Activated B cell treated with CpG ODN at 0.5 μM for 24 hours (primary cell): ENCODE measurements at regions not wholly inside any gene's neighbourhood (a gene's known extent, or its start where the extent isn't known, plus 50 kb on each side); places are given as distances from the start of the nearest gene placed in this dataset.

Experiments
- ATAC-seq: fragments of 200-7000 bp; cut with Tn5 transposase; one replicate; pipeline ENCODE4 v1.10.0; 2021; ENCODE audit warnings: low read depth, mild to moderate bottlenecking, moderate library complexity
- CTCF ChIA-PET: fragments of 350-600 bp; sonication (Branson Sonifier 250); formaldehyde crosslinking; loops from one replicate; lab custom pipeline; 2021; ENCODE audit warnings: antibody characterized with exemption; lab: Charles Lee
- POLR2A ChIA-PET: fragments of 350-600 bp; sonication (Branson Sonifier 250); formaldehyde crosslinking; loops from one replicate; lab custom pipeline; 2021; ENCODE audit warnings: antibody characterized with exemption; lab: Charles Lee
- DNase-seq: peaks from one replicate; pipeline ENCODE4 v3.0.0; 2022
- H3K27ac Mint-ChIP-seq: one replicate; pipeline ENCODE4 v1.8.0; 2020; ENCODE audit warnings: mixed read lengths
- H3K27me3 Mint-ChIP-seq: one replicate; pipeline ENCODE4 v1.8.0; 2021; ENCODE audit warnings: mixed read lengths
- H3K36me3 Mint-ChIP-seq: one replicate; pipeline ENCODE4 v1.8.0; 2021; ENCODE audit warnings: low read depth, mixed read lengths
- H3K4me1 Mint-ChIP-seq: one replicate; pipeline ENCODE4 v1.8.0; 2021; ENCODE audit warnings: mixed read lengths
- H3K4me3 Mint-ChIP-seq: one replicate; pipeline ENCODE4 v1.8.0; 2020; ENCODE audit warnings: mild to moderate bottlenecking, mixed read lengths
- H3K9me3 Mint-ChIP-seq: one replicate; pipeline ENCODE4 v1.8.0; 2020; ENCODE audit warnings: mixed read lengths
- CTCF ChIP-seq: fragments of 200-600 bp; IDR thresholded peaks from one replicate; pipeline ENCODE4 v1.8.0; 2022; ENCODE audit warnings: antibody characterized with exemption, mild to moderate bottlenecking
- intact Hi-C: fragments of 100-400 bp; cut with micrococcal nuclease; formaldehyde crosslinking; loops from one replicate; pipeline ENCODE4 v1.15.1; 2024

GRCh38 chr9:109872901-109873300, 92.9 kb downstream of the PALM2AKAP2 start:
- no peaks in the 10 kb centered on the region for H3K9me3 Mint-ChIP-seq
- no peak overlapping the region for H3K4me3 Mint-ChIP-seq
- no peaks in the 10 kb centered on the region for H3K36me3 Mint-ChIP-seq
- ATAC-seq (no peak), DNase-seq (no peak)
- ChIA-PET CTCF (no interaction called here), POLR2A (no interaction called here)
- H3K27ac Mint-ChIP-seq: no peak overlapping the region
- H3K27me3 Mint-ChIP-seq: peaks cover 26% of the 10 kb centered on the region
- H3K4me1 Mint-ChIP-seq: no peaks in the 10 kb centered on the region
- intact Hi-C loops: no loop called here
- no peak for TF ChIP-seq CTCF

- no peak for DNase-seq
- no peaks in the 10 kb centered on the region for H3K36me3 Mint-ChIP-seq
- CTCF ChIA-PET: interaction anchor here (1.2 to 1.4 kb wide), 2 partner anchors 277 to 342 kb away, joined by 3 to 4 read pairs; no protein-coding TSS in a partner anchor
- H3K27me3 Mint-ChIP-seq: peaks cover 25% of the 10 kb centered on the region
- intact Hi-C loops: no loop called here
- TF ChIP-seq CTCF: no peak
- H3K4me1 Mint-ChIP-seq: peaks cover 2% of the 10 kb centered on the region
- no peak overlapping the region for H3K27ac Mint-ChIP-seq
- H3K9me3 Mint-ChIP-seq: no peaks in the 10 kb centered on the region
- H3K4me3 Mint-ChIP-seq: no peak overlapping the region
- POLR2A ChIA-PET: no interaction called here
- no peak for ATAC-seq
Measured at GRCh38 chr9:109875495-109876129, 95.6 kb downstream of the PALM2AKAP2 start.

- H3K9me3 Mint-ChIP-seq: no peaks in the 10 kb centered on the region
- ATAC-seq (peak; percentile 72), DNase-seq (peak; percentile 17)
- intact Hi-C loops: loop anchor here (1.0 to 2.0 kb wide), 2 partner anchors 272 to 337 kb away; no protein-coding TSS in a partner anchor
- H3K4me3 Mint-ChIP-seq: no peak overlapping the region
- CTCF ChIA-PET: interaction anchor here (0.9 to 3.5 kb wide), 6 partner anchors 19 to 337 kb away, joined by 3 to 15 read pairs (median 3); no protein-coding TSS in a partner anchor
- peaks cover 2% of the 10 kb centered on the region for H3K4me1 Mint-ChIP-seq
- POLR2A ChIA-PET: interaction anchor here (0.6 kb wide), 1 partner anchor 411 kb away, joined by 3 read pairs; no protein-coding TSS in a partner anchor
- no peaks in the 10 kb centered on the region for H3K36me3 Mint-ChIP-seq
- H3K27ac Mint-ChIP-seq: peak overlapping the region; percentile 10
- peaks cover 10% of the 10 kb centered on the region for H3K27me3 Mint-ChIP-seq
- TF ChIP-seq CTCF: no peak
Measured at GRCh38 chr9:109880276-109881169, 100.5 kb downstream of the PALM2AKAP2 start.

GRCh38 chr9:109883623-109884022, 103.6 kb downstream of the PALM2AKAP2 start:
- ATAC-seq (no peak), DNase-seq (no peak)
- H3K9me3 Mint-ChIP-seq: no peaks in the 10 kb centered on the region
- CTCF ChIA-PET: interaction anchor here (0.8 to 3.5 kb wide), 2 partner anchors 269 to 334 kb away, joined by 3 to 15 read pairs; no protein-coding TSS in a partner anchor
- no peak overlapping the region for H3K27ac Mint-ChIP-seq
- H3K4me3 Mint-ChIP-seq: no peak overlapping the region
- TF ChIP-seq CTCF: no peak
- no peaks in the 10 kb centered on the region for H3K36me3 Mint-ChIP-seq
- H3K4me1 Mint-ChIP-seq: peaks cover 8% of the 10 kb centered on the region
- intact Hi-C loops: no loop called here
- H3K27me3 Mint-ChIP-seq: peaks cover 8% of the 10 kb centered on the region
- POLR2A ChIA-PET: no interaction called here

- ChIA-PET CTCF (no interaction called here), POLR2A (no interaction called here)
- no peak for DNase-seq
- H3K9me3 Mint-ChIP-seq: no peaks in the 10 kb centered on the region
- peaks cover 6% of the 10 kb centered on the region for H3K4me1 Mint-ChIP-seq
- TF ChIP-seq CTCF: no peak
- H3K36me3 Mint-ChIP-seq: no peaks in the 10 kb centered on the region
- no peak overlapping the region for H3K27ac Mint-ChIP-seq
- intact Hi-C loops: no loop called here
- no peak overlapping the region for H3K4me3 Mint-ChIP-seq
- no peak for ATAC-seq
- H3K27me3 Mint-ChIP-seq: no peaks in the 10 kb centered on the region
Measured at GRCh38 chr9:109886041-109886440, 106.0 kb downstream of the PALM2AKAP2 start.
